ENCODE measurements at regions not wholly inside any gene's neighbourhood (a gene's known extent, or its start where the extent isn't known, plus 50 kb on each side); places are given as distances from the start of the nearest gene placed in this dataset.
"Not testable (repeated sequence)": the region's sequence is repeated elsewhere in the genome, so short reads cannot be mapped to it uniquely, and the experiment has no call there.

DNA sequence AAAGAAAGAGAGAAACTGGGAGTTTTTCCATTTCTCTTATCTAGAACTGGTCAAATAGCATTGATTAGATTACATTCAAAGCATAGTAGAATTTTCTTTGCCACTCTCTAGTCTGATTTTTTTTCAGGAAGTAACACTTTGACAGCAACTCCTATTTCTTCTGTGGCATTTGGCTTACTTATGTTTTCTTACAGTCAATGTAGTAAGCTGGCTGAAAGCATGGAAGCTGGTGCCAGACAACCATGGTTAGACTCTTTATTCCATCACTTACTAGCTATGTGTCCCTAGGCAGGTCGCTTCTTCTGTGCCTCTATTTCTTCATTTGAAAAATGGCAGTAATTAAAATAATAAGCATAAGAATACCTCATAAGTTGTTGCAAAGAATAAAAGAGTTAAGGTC lies 54.2 kb upstream of the OPRM1 start:
- DNase-seq: no peak
- in situ Hi-C loops (cut with HindIII; ENCODE audit: low pct_ligation_motif_present, low pct_unique_long_range_greater_than_20kb, low sequenced_read_pairs): no loop called here

DNA sequence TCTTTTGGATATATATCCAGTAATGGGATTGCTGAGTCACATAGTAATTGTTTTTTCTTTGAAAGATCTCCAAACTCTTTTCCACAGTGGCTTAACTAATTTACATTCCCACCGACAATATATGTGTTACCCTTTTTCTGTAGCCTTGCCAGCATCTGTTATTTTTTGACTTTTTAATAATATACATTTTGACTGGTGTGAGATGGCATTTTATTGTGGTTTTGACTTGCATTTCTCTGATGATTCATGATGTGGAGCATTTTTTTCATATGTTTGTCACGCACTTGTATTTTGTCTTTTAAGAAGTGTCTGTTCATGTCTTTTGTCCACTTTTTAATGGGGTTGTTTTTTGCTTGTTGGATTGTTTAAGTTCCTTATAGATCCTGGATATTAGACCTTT lies 58.9 kb upstream of the OPRM1 start:
- no peak for DNase-seq
- in situ Hi-C loops (cut with HindIII; ENCODE audit: low pct_ligation_motif_present, low pct_unique_long_range_greater_than_20kb, low sequenced_read_pairs): no loop called here

DNA sequence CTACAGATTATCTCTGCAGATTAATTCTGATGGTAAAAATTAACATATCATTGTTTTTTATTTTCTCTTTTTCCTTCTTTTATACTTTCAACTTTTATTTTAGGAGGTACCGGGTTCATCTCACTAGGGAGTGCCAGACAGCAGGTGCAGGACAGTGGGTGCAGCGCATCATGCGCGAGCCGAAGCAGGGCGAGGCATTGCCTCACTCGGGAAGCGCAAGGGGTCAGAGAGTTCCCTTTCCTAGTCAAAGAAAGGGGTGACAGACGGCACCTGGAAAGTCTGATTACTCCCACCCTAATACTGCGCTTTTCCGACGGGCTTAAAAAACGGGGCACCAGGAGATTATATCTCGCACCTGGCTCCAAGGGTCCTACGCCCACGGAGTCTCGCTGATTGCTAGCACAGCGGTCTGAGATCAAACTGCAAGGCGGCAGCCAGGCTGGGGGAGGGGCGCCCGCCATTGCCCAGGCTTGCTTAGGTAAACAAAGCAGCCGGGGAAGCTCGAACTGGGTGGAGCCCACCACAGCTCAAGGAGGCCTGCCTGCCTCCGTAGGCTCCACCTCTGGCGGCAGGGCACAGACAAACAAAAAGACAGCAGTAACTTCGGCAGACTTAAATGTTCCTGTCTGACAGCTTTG lies 60.0 kb upstream of the OPRM1 start:
- in situ Hi-C loops (cut with HindIII; ENCODE audit: low pct_ligation_motif_present, low pct_unique_long_range_greater_than_20kb, low sequenced_read_pairs); DNase-seq: not testable (repeated sequence)

DNA sequence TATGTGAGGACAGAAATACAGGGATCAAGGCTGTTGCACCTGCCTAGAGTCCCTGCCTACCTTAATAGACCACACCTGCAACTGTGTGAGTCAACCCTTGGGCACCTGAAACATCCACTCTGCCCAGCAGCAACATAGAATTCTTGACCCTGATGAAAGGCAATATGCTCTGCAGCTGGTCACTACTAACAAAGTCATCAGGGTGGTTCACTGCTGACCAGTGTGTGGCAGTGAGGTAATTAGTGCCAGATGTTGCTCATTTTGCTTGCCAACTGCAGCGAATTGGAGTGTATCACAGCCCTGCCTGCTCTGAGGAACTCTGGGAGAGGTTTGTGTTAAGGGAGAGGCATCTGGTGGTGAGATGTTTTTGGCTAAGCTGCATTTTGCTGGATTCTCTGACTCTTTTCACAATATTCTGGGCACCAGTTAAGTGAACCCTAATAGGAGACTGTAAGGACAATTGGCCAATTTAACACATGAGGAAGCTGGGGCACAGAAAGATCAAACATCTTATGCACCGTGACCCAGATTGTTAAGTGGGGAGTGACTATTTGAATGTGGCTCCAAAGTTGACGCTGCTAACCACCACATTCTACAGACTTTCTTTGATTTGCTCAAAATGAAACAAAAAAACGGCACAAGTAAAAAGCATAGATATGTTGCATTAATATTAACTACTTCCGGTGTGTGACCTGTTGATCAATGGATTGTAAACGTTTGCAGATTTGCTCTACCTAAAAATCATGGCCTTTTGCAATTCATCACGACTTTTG lies 61.9 kb upstream of the OPRM1 start:
- in situ Hi-C loops (cut with HindIII; ENCODE audit: low pct_ligation_motif_present, low pct_unique_long_range_greater_than_20kb, low sequenced_read_pairs): no loop called here

DNA sequence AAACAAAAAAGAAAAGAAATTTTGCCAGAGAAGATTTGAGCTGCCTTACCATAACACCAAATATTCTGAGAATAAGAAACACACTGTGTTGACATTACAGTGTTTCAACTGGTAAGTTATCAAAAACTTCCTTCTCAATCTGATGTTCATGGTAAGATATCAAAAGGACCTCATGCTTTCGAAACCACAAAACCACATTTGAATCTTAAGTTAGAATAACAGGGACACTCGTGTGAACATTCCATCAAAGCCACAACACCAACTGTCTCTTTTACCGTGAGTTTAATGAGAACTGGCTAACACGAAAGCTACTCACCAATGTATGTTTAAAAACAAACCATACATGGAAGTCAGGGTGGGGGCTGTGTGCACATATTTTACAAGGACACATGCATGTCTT lies 73.0 kb upstream of the OPRM1 start:
- in situ Hi-C loops (cut with HindIII; ENCODE audit: low pct_ligation_motif_present, low pct_unique_long_range_greater_than_20kb, low sequenced_read_pairs): no loop called here
- no peak for DNase-seq

More for the DNA sequence above, 61.9 kb upstream of the OPRM1 start:
- no peak for DNase-seq

DNA sequence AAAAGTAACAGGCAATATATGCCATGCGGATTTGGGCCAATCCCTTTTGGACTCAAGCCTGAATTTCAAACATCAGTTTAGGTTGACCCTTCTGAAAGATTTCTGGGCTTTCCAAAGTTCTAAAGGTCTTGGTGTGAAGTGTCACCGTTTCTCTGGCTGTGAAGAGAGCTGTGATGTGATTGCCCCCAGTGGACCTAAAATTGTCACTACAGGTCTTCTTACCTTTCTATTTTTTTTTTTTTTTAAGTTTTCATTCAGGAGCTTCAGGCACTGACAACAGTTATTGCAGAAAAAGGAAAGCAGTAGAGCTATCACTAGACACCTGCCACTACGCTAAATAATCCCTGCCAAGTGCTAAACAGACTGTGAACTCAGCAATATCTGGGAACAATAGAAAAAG lies 75.7 kb upstream of the OPRM1 start:
- in situ Hi-C loops (cut with HindIII; ENCODE audit: low pct_ligation_motif_present, low pct_unique_long_range_greater_than_20kb, low sequenced_read_pairs): no loop called here
- no peak for DNase-seq

DNA sequence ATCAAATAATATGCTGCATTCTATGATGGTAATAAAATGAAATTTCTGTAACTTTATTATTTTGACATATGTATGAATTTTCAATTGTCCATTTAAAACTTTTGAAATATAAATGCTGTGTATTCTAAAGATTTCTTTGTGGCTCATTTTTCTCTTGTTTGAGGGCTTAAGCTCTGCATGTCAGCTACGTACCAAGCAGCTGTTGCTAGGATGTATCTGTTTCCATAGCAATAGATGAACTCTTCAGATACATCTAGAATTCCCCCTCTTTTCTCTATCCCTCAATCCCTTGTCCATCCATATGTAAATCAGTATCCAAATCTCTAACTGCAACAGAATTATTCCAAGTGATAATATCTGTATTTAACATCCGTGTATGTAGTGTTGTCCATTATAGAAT lies 76.5 kb upstream of the OPRM1 start:
- DNase-seq: no peak
- in situ Hi-C loops (cut with HindIII; ENCODE audit: low pct_ligation_motif_present, low pct_unique_long_range_greater_than_20kb, low sequenced_read_pairs): no loop called here

DNA sequence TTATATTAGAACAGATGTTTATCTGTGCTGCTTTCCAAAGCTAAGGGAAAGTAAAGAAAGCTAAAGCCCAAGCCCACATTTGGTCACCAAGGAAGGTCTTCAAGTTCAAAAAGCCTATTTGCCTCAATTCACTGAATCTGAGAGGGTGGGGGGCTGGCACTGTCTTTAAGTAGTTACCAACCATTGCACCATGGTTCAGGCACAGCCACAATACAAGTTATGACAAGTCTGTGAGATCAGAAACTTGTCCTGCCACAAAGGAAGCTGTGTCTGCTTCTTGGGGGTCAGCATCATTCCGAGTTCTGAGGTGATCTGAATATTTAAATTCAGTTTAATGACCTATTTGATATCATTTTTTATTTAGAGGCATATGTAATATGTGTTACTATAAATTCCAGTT lies 78.3 kb upstream of the OPRM1 start:
- in situ Hi-C loops (cut with HindIII; ENCODE audit: low pct_ligation_motif_present, low pct_unique_long_range_greater_than_20kb, low sequenced_read_pairs): no loop called here
- DNase-seq: no peak

DNA sequence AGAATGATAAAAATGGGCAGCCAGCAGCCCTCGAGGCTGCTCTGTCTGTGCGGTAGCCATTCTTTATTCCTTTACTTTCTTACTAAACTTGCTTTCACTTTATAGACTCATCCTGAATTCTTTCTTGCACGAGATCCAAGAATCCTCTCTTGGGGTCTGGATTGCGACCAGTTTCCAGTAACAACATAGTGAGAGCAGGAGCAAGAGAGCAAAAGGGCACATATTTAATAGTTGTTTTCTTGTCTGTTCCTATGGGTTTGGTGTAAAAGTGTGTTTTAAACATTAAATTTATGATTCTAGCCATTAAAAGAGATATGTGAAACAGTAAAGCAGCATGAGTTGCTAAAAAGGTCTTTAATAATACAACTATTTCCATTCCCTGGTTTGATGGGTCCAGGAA lies 78.8 kb upstream of the OPRM1 start:
- in situ Hi-C loops (cut with HindIII; ENCODE audit: low pct_ligation_motif_present, low pct_unique_long_range_greater_than_20kb, low sequenced_read_pairs): no loop called here
- DNase-seq: no peak

DNA sequence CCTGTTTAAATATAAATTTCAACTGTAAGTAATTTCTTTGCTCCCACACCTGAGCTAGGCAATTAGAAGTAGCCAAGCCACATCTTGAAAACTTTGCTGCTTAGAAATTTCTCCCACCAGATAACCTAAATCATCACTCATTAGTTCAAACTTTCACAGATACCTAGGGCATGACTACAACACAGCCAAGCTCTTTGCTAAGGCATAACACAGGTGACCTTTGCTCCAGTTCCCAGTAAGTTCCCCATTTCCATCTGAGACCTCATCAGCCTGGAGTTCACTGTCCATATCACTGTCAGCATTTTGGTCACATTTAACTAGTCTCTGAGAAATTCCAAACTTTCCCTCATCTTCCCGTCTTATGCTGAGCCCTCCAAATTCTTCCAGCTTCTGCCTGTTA lies 79.8 kb upstream of the OPRM1 start:
- no peak for DNase-seq
- in situ Hi-C loops (cut with HindIII; ENCODE audit: low pct_ligation_motif_present, low pct_unique_long_range_greater_than_20kb, low sequenced_read_pairs): no loop called here

DNA sequence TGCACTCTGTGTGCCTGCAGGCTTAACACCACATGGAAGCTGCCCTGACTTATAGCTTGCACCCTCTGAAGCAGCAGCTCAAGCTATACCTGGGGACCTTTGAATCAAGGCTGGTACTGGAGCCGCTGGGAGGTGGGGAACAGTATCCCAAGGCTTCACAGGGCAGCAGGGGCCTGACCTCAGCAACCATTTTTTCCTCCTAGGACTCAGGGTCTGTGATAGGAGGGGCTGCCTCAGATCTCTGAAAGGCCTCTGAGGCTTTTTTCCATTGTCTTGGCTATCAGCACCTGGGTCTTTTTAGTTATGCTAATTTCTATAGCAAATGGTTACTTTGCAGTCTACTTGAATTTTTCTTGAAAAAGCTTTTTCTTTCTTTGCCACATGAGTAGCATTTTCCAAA lies 80.2 kb upstream of the OPRM1 start:
- no peak for DNase-seq
- in situ Hi-C loops (cut with HindIII; ENCODE audit: low pct_ligation_motif_present, low pct_unique_long_range_greater_than_20kb, low sequenced_read_pairs): no loop called here

DNA sequence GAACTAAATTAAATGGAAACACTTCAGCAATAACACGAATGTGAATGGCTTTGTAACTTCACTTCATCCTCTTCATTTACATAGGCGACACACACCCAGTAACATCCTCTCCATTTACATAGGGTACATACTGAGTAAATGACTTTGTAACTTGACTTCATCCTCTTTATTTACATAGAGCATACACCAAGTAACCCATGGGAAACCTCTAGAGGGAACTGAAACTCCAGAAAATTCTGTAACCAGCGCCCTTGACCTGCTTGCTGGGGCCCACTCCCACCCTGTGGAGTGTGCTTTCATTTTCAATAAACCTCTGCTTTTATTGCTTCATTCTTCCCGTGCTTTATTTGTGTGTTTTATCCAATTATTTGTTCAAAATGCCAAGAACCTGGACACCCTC lies 81.6 kb upstream of the OPRM1 start:
- in situ Hi-C loops (cut with HindIII; ENCODE audit: low pct_ligation_motif_present, low pct_unique_long_range_greater_than_20kb, low sequenced_read_pairs): no loop called here
- DNase-seq: no peak

DNA sequence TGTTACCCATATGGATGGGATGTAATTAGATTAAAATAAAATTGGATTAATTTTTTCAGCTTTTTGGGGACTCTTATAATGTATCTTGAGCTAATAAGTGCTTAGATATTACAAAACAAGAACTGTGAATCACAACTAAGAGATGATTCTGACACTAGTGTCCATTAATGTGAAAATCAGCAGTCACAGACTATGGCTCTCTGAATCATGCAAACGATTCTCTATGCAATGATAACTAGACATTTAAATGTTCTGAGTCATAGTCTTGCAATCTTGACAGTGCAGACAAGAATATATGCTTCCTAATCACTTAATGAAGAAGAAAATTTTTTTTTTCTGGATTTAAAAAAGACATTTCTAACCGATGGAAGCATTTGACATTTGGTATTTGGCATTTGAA lies 82.2 kb upstream of the OPRM1 start:
- DNase-seq: no peak
- in situ Hi-C loops (cut with HindIII; ENCODE audit: low pct_ligation_motif_present, low pct_unique_long_range_greater_than_20kb, low sequenced_read_pairs): no loop called here

DNA sequence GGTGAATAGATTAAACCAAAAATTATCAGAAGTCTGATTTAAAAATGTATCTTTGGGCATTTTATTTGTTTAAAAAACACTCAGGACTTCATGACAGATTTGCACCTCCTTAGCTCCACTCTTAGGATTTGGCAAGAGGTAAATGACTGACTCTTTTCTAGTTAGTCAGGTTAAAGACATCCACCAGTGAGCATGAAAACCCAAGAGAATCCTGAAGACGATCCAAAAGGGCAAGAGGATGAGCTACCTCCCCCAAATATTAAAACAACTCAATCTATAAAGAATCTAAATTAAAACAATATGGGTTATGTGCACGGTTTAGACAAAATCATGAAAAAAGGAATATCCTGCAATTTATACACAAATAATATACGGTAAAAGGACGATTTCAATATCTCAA lies 89.4 kb upstream of the OPRM1 start:
- in situ Hi-C loops (cut with HindIII; ENCODE audit: low pct_ligation_motif_present, low pct_unique_long_range_greater_than_20kb, low sequenced_read_pairs): no loop called here
- no peak for DNase-seq

DNA sequence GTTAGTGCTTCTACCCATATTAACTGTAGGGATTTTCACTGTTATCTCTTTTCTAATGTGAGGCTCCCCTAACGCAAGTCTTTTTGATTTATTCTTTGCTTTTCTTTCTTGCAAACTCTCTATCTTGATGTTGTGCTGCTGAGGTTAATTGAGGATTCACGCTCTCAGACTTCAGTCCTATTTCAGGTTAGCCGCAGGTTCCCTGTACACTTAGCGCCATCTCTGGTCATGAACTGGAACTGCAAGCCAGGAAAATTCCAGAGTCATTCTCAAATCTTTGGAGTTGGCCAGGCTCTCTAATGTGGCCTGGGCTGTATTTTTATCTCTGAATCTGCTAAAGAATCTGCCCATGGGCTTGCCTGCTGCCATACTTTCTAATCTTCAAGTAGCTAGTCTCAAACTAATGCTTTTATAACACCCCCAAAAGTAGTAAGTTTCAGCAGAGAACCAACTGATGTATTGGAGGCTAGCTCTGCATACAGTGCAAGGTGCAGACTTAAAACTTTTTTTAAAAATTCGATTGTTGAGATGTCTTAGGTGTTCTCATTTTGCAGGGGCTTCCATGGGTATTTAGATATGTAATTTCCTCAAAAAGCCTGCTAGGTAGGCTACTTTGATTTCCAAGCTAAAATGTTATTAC lies 91.1 kb upstream of the OPRM1 start:
- DNase-seq: peak; percentile 43
- in situ Hi-C loops (cut with HindIII; ENCODE audit: low pct_ligation_motif_present, low pct_unique_long_range_greater_than_20kb, low sequenced_read_pairs): no loop called here

DNA sequence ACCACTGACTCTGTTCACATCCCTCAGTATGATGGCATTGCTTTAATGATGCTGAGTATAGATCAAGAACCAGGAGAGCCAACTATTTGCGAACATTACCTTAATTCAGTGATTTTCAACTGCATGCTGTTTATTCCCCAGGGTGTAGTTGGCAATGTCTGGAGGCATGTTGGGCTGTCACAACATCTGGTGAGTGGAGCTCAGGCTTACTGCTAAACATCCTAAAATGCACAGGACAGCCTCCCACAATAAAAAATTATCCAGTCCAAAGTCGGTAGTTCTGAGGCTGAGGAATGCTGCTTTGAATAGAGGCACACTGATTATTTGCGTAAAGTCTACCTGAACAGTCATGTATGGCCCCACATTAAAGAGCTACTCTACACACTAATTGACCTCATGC lies 94.8 kb upstream of the OPRM1 start:
- in situ Hi-C loops (cut with HindIII; ENCODE audit: low pct_ligation_motif_present, low pct_unique_long_range_greater_than_20kb, low sequenced_read_pairs): no loop called here
- DNase-seq: no peak

DNA sequence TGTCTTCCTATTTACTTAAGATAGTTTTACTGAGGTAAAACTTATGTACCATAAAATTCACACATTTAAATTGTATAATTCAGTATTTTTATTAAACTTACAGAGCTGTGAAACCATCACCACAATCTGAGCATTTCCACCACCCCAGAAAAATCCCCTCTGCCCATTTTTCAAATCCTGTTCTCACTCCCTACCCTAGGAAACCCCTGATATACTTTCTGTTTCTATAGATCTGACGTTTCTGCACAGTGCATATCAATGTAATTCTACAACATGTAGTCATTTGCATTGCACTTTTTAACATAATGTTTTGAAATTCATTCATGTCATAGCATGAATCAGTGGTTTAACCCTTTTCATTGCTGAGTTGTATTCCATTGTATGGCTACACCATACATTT lies 96.7 kb upstream of the OPRM1 start:
- in situ Hi-C loops (cut with HindIII; ENCODE audit: low pct_ligation_motif_present, low pct_unique_long_range_greater_than_20kb, low sequenced_read_pairs): no loop called here
- no peak for DNase-seq

DNA sequence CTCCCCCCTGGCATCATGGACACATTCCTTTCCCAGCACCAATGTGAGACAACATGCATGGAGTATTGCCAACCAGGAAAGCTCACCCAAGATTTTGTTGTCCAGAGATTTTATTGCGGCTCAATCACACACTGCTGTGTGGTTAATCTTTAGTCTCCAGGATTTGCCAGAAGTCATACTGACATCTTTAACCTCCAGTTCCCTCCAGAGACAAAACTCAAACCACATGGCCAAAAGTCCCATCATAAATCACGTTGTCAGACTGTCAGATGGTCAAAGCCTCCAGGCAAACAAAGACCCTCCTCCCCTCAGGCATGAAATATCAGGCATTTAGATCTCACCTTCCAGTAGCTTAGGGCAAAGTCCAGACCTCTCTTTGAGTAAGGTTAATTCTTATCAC lies 97.3 kb upstream of the OPRM1 start:
- in situ Hi-C loops (cut with HindIII; ENCODE audit: low pct_ligation_motif_present, low pct_unique_long_range_greater_than_20kb, low sequenced_read_pairs): no loop called here
- no peak for DNase-seq

DNA sequence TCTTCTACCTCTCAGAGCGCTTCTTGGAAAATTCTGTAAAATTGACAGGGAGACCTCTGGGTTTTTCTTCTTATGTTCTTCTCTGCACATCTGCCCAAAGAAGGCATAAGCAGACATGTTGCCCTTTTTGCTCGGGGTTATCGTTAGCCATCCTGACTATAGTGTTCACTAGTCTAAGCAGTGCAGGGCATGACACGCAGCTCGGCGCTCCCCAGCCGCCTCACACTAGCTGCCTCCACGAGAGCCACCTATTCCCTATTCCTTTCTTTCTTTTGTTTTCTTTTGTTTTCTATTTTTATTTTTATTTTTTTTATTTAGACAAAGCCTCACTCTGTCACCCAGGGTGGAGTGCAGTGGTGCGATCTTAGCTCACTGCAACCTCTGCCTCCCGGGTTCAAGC lies 100.2 kb upstream of the OPRM1 start:
- DNase-seq: no peak
- in situ Hi-C loops (cut with HindIII; ENCODE audit: low pct_ligation_motif_present, low pct_unique_long_range_greater_than_20kb, low sequenced_read_pairs): no loop called here

DNA sequence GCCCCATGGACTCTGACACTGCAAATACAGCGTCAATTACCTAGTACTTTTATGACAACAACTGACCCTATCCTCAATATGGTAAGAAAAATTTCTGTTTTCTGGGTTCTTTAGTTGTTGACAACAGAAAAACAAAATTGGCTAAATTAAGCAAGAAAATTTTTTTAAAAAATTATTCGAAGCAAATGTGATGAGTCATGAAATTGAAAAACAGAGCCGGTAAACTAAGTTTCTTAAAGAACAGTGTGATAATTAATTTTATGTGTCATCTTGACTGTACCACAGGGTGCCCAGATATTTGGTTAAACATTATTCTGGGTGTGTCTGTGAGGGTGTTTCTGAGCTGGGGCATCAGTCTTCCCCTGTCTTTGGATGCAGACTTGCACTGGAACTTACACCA lies 107.6 kb upstream of the OPRM1 start:
- DNase-seq: no peak
- in situ Hi-C loops (cut with HindIII; ENCODE audit: low pct_ligation_motif_present, low pct_unique_long_range_greater_than_20kb, low sequenced_read_pairs): no loop called here

Measured in ACHN (cell line).